GM18502 (cell line): ENCODE measurements at regions not wholly inside any gene's neighbourhood (a gene's known extent, or its start where the extent isn't known, plus 50 kb on each side); places are given as distances from the start of the nearest gene placed in this dataset.

Source experiments
- ATAC-seq: cut with Tn5 transposase; IDR thresholded peaks from one replicate; pipeline ENCODE4 v1.9.1; 2021; ENCODE audit warnings: mild to moderate bottlenecking; ENCODE audit not compliant: unreplicated experiment, poor library complexity

GRCh38 chr5:67371924-67372323, 175.3 kb upstream of the CD180 start:
- no peak for ATAC-seq

GRCh38 chr5:67366691-67367395, 170.2 kb upstream of the CD180 start:
- ATAC-seq = no peak

GRCh38 chr5:67366276-67366675, 169.7 kb upstream of the CD180 start:
- no peak for ATAC-seq

GRCh38 chr5:67364381-67364970, 167.9 kb upstream of the CD180 start:
- no peak for ATAC-seq

GRCh38 chr5:67363963-67364362, 167.4 kb upstream of the CD180 start:
- no peak for ATAC-seq

GRCh38 chr5:67363180-67363709, 166.6 kb upstream of the CD180 start:
- ATAC-seq = no peak

GRCh38 chr5:67361932-67362729, 165.5 kb upstream of the CD180 start:
- no peak for ATAC-seq

GRCh38 chr5:67360047-67360446, 163.4 kb upstream of the CD180 start:
- ATAC-seq = no peak

- no peak for ATAC-seq
These were observed 161.6 kb upstream of the CD180 start for GRCh38 chr5:67358186-67358585.

- ATAC-seq = no peak
These were observed 158.6 kb upstream of the CD180 start for GRCh38 chr5:67355120-67355713.

GRCh38 chr5:67353500-67354450, 157.2 kb upstream of the CD180 start:
- ATAC-seq = no peak

- no peak for ATAC-seq
These were observed 154.1 kb upstream of the CD180 start for GRCh38 chr5:67350618-67351201.

- ATAC-seq = no peak
These were observed 153.6 kb upstream of the CD180 start for GRCh38 chr5:67350185-67350584.

GRCh38 chr5:67347821-67348220, 151.2 kb upstream of the CD180 start:
- ATAC-seq = no peak

GRCh38 chr5:67346611-67347010, 150.0 kb upstream of the CD180 start:
- ATAC-seq = no peak

GRCh38 chr5:67344870-67345269, 148.3 kb upstream of the CD180 start:
- no peak for ATAC-seq

GRCh38 chr5:67343835-67344234, 147.2 kb upstream of the CD180 start:
- no peak for ATAC-seq

- no peak for ATAC-seq
These were observed 144.9 kb upstream of the CD180 start for GRCh38 chr5:67341478-67341877.

- no peak for ATAC-seq
These were observed 142.7 kb upstream of the CD180 start for GRCh38 chr5:67339219-67339767.
